GM11168 (cell line): ENCODE measurements at regions not wholly inside any gene's neighbourhood (a gene's known extent, or its start where the extent isn't known, plus 50 kb on each side); places are given as distances from the start of the nearest gene placed in this dataset.

Source experiments
- in situ Hi-C: fragments of 300-500 bp; cut with MboI; formaldehyde crosslinking; loops from one replicate; pipeline ENCODE4 v1.12.0; 2022; ENCODE audit warnings: low sequenced_read_pairs; ENCODE audit not compliant: unreplicated experiment

DNA sequence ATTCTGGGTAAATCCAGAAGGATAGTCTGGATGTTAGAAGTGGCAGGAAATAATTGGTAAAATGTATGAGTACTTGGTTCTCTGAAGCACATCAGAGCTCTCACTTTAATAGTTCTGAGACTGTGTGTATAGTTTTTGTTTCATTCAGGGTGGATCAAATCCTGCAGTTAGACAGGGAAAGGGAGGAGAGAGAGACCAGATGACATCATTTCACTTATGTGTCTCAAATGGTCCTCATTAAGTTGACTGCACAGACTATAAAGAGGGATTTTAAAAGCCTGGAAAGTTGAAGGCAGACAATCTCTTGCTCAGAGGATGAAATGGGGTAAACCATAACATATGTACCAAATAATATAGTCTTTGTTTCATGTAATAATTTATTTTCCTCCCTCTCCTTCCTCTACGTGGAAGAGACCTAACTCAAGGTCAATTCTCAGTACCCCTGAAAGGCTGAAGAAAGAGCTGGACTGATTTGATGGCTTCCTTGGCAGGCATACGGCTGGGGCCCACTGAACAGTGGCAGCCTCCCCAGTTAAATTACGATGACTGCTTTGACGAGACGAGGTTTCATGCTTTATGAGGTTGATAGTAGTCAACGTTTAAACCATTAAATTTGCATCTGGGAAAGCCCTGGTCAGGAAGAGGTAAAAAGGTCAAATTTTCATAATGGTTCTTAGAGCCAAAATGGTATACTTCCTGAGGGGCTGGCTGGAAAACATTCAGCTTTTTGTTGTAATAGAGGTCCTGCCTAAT is 395.1 kb upstream of the RPS23 start:
- in situ Hi-C loops: no loop called here

DNA sequence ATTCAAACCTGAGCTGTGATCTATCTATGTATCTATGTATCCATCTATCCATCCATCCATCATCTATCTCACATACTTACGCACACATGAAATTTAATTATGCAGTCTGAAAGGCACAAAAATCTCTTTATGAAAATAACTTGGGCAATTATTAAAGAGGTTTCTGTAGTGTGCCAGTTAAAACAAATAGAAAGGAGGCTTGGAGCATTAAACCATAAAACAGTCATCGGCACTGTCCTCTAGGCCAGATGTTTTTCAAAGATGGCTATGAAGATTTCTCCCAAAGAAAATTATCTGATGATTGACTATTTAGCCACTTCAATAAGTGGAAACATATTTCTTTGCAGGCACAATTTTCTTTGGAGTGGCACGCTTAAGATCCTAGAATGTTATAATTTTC is 392.5 kb upstream of the RPS23 start:
- in situ Hi-C loops: no loop called here

GRCh38 chr5:82669720-82670119 is 391.6 kb upstream of the RPS23 start:
- in situ Hi-C loops: no loop called here

- in situ Hi-C loops: no loop called here
Observed at GRCh38 chr5:82666312-82666711, 388.2 kb upstream of the RPS23 start.

DNA sequence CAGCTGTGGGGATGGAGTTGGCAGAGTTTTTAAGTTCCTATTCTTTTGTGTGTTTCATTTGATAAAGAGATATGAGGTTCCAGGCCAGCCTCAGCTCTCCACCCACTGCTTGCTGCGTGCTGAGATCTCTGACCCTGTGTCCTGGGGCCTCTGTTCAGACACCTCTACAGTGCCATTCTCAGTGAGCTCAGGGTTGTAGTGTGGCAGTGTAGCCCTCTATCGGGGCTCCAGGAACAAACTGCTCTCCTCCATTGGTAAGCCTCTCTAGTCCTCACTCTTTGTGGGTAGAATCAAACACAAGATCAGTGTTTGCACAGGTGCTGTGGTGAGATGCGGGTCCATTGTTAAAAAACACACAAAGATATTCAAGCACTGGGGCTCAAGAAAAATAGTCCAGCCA is 386.6 kb upstream of the RPS23 start:
- in situ Hi-C loops: no loop called here

- in situ Hi-C loops: no loop called here
Observed at GRCh38 chr5:82663225-82663624, 385.1 kb upstream of the RPS23 start.

DNA sequence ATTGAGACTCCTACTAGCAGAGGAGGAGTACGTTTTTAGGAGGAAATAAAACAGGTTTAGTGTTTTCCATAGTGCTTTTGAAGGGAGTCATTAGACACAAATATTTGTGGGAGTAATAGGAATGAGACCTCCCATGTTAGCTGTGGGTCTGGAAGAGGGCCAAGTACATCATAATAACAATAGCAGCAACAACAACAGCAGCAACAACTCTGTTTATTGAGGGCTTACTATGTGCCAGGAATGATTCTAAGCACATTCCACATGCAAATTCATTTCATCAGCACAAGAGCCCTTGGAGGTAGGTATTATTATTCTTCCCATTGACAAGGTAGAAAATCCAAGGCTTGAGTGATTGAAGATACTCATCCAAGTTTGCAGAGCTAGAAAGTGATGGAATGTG is 384.2 kb upstream of the RPS23 start:
- in situ Hi-C loops: no loop called here

DNA sequence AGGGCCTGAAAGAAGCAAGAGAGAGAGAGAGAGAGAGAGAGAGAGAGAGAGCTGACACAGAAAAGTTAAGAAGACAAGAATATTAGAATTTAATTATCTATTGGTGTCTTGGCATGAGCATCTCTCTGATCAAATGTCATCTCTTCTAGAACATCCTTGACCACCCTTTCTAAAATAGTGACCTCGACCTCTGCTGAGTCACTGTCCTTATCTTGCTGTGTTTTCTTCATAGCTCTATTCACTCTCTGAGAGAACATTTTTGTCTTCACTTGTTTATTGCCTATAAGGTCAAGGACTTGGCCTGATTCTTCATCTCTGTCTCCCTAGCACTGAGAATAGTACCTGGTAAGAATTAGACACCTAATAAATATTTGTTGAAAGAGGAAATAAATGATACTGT is 383.8 kb upstream of the RPS23 start:
- in situ Hi-C loops: no loop called here

GRCh38 chr5:82661462-82661861 is 383.3 kb upstream of the RPS23 start:
- in situ Hi-C loops: no loop called here

- in situ Hi-C loops: no loop called here
Observed at GRCh38 chr5:82659115-82659514, 381.0 kb upstream of the RPS23 start.

- in situ Hi-C loops: no loop called here
Observed at GRCh38 chr5:82657033-82657699, 379.0 kb upstream of the RPS23 start.

- in situ Hi-C loops: no loop called here
Observed at GRCh38 chr5:82656341-82656761, 378.2 kb upstream of the RPS23 start.

- in situ Hi-C loops: no loop called here
Observed at GRCh38 chr5:82655078-82655477, 376.9 kb upstream of the RPS23 start.

DNA sequence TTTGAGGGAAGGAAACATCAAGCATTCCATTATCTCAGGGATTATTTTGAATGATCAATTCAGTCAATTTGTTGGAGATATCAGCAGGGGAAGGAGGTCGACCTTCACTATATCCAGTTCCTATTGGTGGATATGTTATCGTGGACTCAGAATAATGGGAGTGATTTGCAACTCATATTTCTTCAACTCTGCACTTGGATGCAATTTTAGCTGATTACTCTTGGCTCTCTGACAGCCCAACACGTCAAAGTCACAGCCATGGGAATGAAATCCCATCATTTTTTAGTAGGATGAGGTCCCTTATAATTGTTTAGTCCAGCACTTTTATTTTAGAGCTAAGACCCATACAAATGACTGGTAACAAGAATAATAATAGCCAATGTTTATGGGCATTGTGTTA is 371.8 kb upstream of the RPS23 start:
- in situ Hi-C loops: loop anchor here (25.0 kb wide), 2 partner anchors 787 to 912 kb away; no protein-coding TSS in a partner anchor

DNA sequence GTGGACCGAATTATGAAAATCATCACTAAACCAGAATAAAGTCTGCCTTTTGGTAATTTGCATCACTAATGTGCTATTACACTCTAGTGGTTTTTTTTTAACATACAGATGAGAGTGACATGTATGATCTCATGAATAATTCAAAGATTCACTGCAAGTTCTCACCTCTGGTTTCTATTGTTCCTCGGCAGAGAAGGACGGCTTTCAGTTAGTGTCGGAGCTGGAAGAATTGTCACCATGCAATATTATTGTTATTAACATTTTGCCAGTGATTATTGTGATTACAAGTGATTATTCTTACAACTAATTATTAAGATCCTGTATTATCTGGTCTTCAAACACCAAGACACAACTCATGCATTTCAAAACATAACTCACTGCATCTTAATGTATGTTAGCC is 366.6 kb upstream of the RPS23 start:
- in situ Hi-C loops: loop anchor here (25.0 kb wide), 2 partner anchors 793 to 918 kb away; no protein-coding TSS in a partner anchor

DNA sequence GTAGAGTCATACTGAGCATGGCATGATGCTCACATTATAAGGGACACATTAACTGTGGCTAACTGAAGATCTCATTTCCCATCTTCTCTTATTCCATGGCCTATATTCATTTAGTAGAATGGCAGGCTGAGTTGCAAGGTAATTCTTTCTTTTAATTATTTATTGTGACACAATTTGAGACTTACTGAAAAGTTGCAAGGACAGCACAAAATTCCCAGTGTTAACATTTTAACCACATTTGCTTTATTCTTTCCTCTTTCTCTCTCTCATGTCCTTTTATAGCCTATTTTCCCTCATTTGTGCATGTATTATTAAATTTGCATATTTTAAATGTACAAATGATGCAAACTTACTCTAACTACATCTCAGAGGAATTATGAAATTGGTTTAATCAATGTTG is 366.1 kb upstream of the RPS23 start:
- in situ Hi-C loops: loop anchor here (25.0 kb wide), 2 partner anchors 793 to 918 kb away; no protein-coding TSS in a partner anchor

DNA sequence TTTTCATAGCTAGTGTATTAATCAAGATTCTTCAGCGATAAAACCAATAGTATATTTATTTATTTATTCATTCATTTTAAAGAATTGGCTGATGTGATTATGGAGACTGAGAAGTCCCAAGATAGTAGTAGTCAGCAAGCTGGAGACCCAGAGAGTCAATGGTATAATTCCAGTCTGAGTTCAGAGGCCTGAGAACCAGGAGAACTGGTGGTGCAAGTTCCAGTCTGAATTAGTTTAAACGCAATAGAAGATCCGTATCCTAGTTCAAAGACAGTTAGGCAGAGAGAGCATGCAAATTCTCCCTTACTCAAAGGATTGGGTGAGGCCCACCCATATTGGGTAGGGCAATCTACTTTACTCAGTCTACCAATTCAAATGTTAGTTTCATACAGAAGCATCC is 364.2 kb upstream of the RPS23 start:
- in situ Hi-C loops: loop anchor here (25.0 kb wide), 2 partner anchors 795 to 920 kb away; no protein-coding TSS in a partner anchor

- in situ Hi-C loops: loop anchor here (25.0 kb wide), 2 partner anchors 796 to 921 kb away; no protein-coding TSS in a partner anchor
Observed at GRCh38 chr5:82641331-82642003, 363.3 kb upstream of the RPS23 start.

- in situ Hi-C loops: loop anchor here (25.0 kb wide), 2 partner anchors 796 to 921 kb away; no protein-coding TSS in a partner anchor
Observed at GRCh38 chr5:82640916-82641315, 362.8 kb upstream of the RPS23 start.

- in situ Hi-C loops: loop anchor here (25.0 kb wide), 2 partner anchors 798 to 923 kb away; no protein-coding TSS in a partner anchor
Observed at GRCh38 chr5:82639393-82640144, 361.4 kb upstream of the RPS23 start.
